Activated CD8-positive, alpha-beta memory T cell treated with anti-CD3 and anti-CD28 coated beads, Interleukin-2, amount 50 U/mL, for 4 hours (primary cell): ENCODE measurements at regions not wholly inside any gene's neighbourhood (a gene's known extent, or its start where the extent isn't known, plus 50 kb on each side); places are given as distances from the start of the nearest gene placed in this dataset.
"Not testable (repeated sequence)": the region's sequence is repeated elsewhere in the genome, so short reads cannot be mapped to it uniquely, and the experiment has no call there.

Experiments used
- DNase-seq: peaks from one replicate; pipeline ENCODE4 v3.0.0-alpha.2; 2020

GRCh38 chr17:34771891-34772290 lies 189.4 kb downstream of the CCT6B start:
- DNase-seq = no peak

- no peak for DNase-seq
Observed at GRCh38 chr17:34770586-34770985, 190.7 kb downstream of the CCT6B start.

- no peak for DNase-seq
Observed at GRCh38 chr17:34769899-34770298, 190.5 kb downstream of the TMEM132E start.

- no peak for DNase-seq
Observed at GRCh38 chr17:34769049-34769448, 189.7 kb downstream of the TMEM132E start.

GRCh38 chr17:34765291-34765690 lies 185.9 kb downstream of the TMEM132E start:
- DNase-seq = no peak

- DNase-seq = no peak
Observed at GRCh38 chr17:34764716-34765115, 185.3 kb downstream of the TMEM132E start.

GRCh38 chr17:34763728-34764665 lies 184.6 kb downstream of the TMEM132E start:
- DNase-seq = no peak

GRCh38 chr17:34762078-34762477 lies 182.7 kb downstream of the TMEM132E start:
- no peak for DNase-seq

GRCh38 chr17:34761646-34762045 lies 182.3 kb downstream of the TMEM132E start:
- no peak for DNase-seq

GRCh38 chr17:34760931-34761495 lies 181.6 kb downstream of the TMEM132E start:
- DNase-seq = no peak

GRCh38 chr17:34758718-34759117 lies 179.3 kb downstream of the TMEM132E start:
- no peak for DNase-seq

- no peak for DNase-seq
Observed at GRCh38 chr17:34758316-34758715, 178.9 kb downstream of the TMEM132E start.

GRCh38 chr17:34757611-34758010 lies 178.2 kb downstream of the TMEM132E start:
- no peak for DNase-seq

GRCh38 chr17:34757106-34757505 lies 177.7 kb downstream of the TMEM132E start:
- DNase-seq = no peak

- no peak for DNase-seq
Observed at GRCh38 chr17:34756637-34757021, 177.2 kb downstream of the TMEM132E start.

GRCh38 chr17:34755981-34756636 lies 176.7 kb downstream of the TMEM132E start:
- DNase-seq = no peak

- no peak for DNase-seq
Observed at GRCh38 chr17:34755371-34755770, 176.0 kb downstream of the TMEM132E start.

- DNase-seq = no peak
Observed at GRCh38 chr17:34750004-34750403, 170.6 kb downstream of the TMEM132E start.

GRCh38 chr17:34741967-34742366 lies 162.6 kb downstream of the TMEM132E start:
- no peak for DNase-seq

- no peak for DNase-seq
Observed at GRCh38 chr17:34740565-34741520, 161.5 kb downstream of the TMEM132E start.

- no peak for DNase-seq
Observed at GRCh38 chr17:34739386-34739785, 160.0 kb downstream of the TMEM132E start.

- DNase-seq = not testable (repeated sequence)
Observed at GRCh38 chr17:34737673-34738072, 158.3 kb downstream of the TMEM132E start.

GRCh38 chr17:34736611-34737010 lies 157.2 kb downstream of the TMEM132E start:
- DNase-seq = no peak
